H1 (cell line): ENCODE measurements at regions not wholly inside any gene's neighbourhood (a gene's known extent, or its start where the extent isn't known, plus 50 kb on each side); places are given as distances from the start of the nearest gene placed in this dataset.

Source experiments
- CTCF ChIA-PET: fragments of 300-600 bp; sonication (Branson Sonifier 250); formaldehyde crosslinking; loops from one replicate; lab custom pipeline; 2021; ENCODE audit not compliant: partially characterized antibody; lab: Charles Lee
- POLR2A ChIA-PET: fragments of 300-600 bp; sonication (Branson Sonifier 250); formaldehyde crosslinking; loops from one replicate; lab custom pipeline; 2021; ENCODE audit warnings: inconsistent platforms; ENCODE audit not compliant: partially characterized antibody; lab: Charles Lee
- DNase-seq, 2 experiments: peaks; one replicate each; pipeline versions ENCODE4 v3.0.0 to v3.0.0-alpha.2; 2010 to 2022; ENCODE audit warnings: low spot score in 2 of 2, low read depth in 1 of 2, mixed read lengths in 1 of 2
- FAIRE-seq: peaks from 2 replicates; lab custom pipeline; 2011; peaks lifted over from hg19 to GRCh38; lab: Jason Lieb, UNC
- H2AFZ ChIP-seq: 2 replicates; pipeline ENCODE4 v1.8.1; 2012; ENCODE audit warnings: low read length, inconsistent platforms
- H2AK5ac ChIP-seq: 2 replicates; pipeline ENCODE4 v1.6.1; 2013; ENCODE audit warnings: low read depth, low read length
- H2BK120ac ChIP-seq: replicated peaks from 2 replicates; pipeline ENCODE3; 2013; ENCODE audit warnings: low read depth, low read length, inconsistent platforms
- H2BK12ac ChIP-seq: 2 replicates; pipeline ENCODE4 v1.6.1; 2013; ENCODE audit warnings: low read depth, low read length
- H2BK15ac ChIP-seq: 2 replicates; pipeline ENCODE4 v1.6.1; 2013; ENCODE audit warnings: low read length
- H2BK20ac ChIP-seq: 2 replicates; pipeline ENCODE4 v1.6.1; 2013; ENCODE audit warnings: low read length
- H2BK5ac ChIP-seq: 2 replicates; pipeline ENCODE4 v1.6.1; 2013; ENCODE audit warnings: low read depth, low read length
- H3K14ac ChIP-seq: 2 replicates; pipeline ENCODE4 v1.6.1; 2013; ENCODE audit warnings: inconsistent platforms; ENCODE audit not compliant: insufficient read length
- H3K18ac ChIP-seq: 2 replicates; pipeline ENCODE4 v1.6.1; 2013; ENCODE audit warnings: low read length; ENCODE audit errors: extremely low read depth
- H3K23ac ChIP-seq: 2 replicates; pipeline ENCODE4 v1.6.1; 2013; ENCODE audit warnings: inconsistent platforms; ENCODE audit not compliant: insufficient read length
- H3K23me2 ChIP-seq: 2 replicates; pipeline ENCODE4 v1.6.1; 2013; ENCODE audit warnings: low read depth, low read length
- H3K27ac ChIP-seq: 2 replicates; pipeline ENCODE4 v1.6.1; 2011; ENCODE audit warnings: low read depth, low read length, inconsistent platforms
- H3K27me3 ChIP-seq, 4 experiments: replicated peaks in 1 of 4; 1 replicate in 1 of 4; 2 replicates in 3 of 4; pipeline versions ENCODE4 v1.6.1 to v1.8.1; 2011 to 2013; ENCODE audit warnings: low read length in 3 of 4, mild to moderate bottlenecking in 3 of 4, inconsistent platforms in 2 of 4, mixed read lengths in 2 of 4, moderate library complexity in 1 of 4; ENCODE audit not compliant: control insufficient read depth in 3 of 4, insufficient read depth in 3 of 4; ENCODE audit errors: extremely low read depth in 1 of 4
- H3K36me3 ChIP-seq, 4 experiments: 2 replicates each; pipeline versions ENCODE4 v1.6.1 to v1.8.1; 2011 to 2013; ENCODE audit warnings: mild to moderate bottlenecking in 4 of 4, low read length in 3 of 4, moderate library complexity in 2 of 4, control low read depth in 1 of 4, inconsistent platforms in 1 of 4; ENCODE audit not compliant: insufficient read depth in 4 of 4, control insufficient read depth in 2 of 4
- H3K4ac ChIP-seq: replicated peaks from 2 replicates; pipeline ENCODE3; 2013; ENCODE audit warnings: low read length, low read depth, mixed read lengths, inconsistent platforms; ENCODE audit not compliant: insufficient read length
- H3K4me1 ChIP-seq, 4 experiments: replicated peaks in 1 of 4; 1 replicate in 1 of 4; 2 replicates in 3 of 4; pipeline versions ENCODE4 v1.6.1 to v1.8.1; 2011 to 2013; ENCODE audit warnings: low read length in 3 of 4, inconsistent platforms in 2 of 4, mixed read lengths in 1 of 4; ENCODE audit not compliant: insufficient read depth in 4 of 4, control insufficient read depth in 3 of 4
- H3K4me2 ChIP-seq, 2 experiments: 2 replicates each; pipeline versions ENCODE4 v1.6.1 to v1.8.1; 2011 to 2013; ENCODE audit warnings: low read depth in 2 of 2, low read length in 2 of 2, control low read depth in 1 of 2, inconsistent platforms in 1 of 2, mild to moderate bottlenecking in 1 of 2; ENCODE audit not compliant: insufficient read depth in 1 of 2
- H3K4me3 ChIP-seq, 4 experiments: fragments of 200-600, 300-600 bp in 1 of 4; sonication (generic), shearing (Covaris generic), sonication (Bioruptor Twin) in 1 of 4; 2 replicates each; pipeline versions ENCODE4 v1.5.1 to v1.8.1; 2011 to 2016; ENCODE audit warnings: low read length in 4 of 4, low read depth in 3 of 4, control low read depth in 2 of 4, inconsistent platforms in 2 of 4, mild to moderate bottlenecking in 2 of 4, mixed read lengths in 1 of 4, moderate library complexity in 1 of 4; ENCODE audit not compliant: insufficient read depth in 2 of 4; ENCODE audit errors: extremely low read depth in 1 of 4
- H3K56ac ChIP-seq: replicated peaks from 2 replicates; pipeline ENCODE3; 2013; ENCODE audit warnings: low read depth, mild to moderate bottlenecking, mixed read lengths, low read length, inconsistent platforms; ENCODE audit not compliant: insufficient read length
- H3K79me1 ChIP-seq: 2 replicates; pipeline ENCODE4 v1.6.1; 2013; ENCODE audit warnings: low read depth, low read length, control low read depth
- H3K79me2 ChIP-seq, 2 experiments: 2 replicates each; pipeline versions ENCODE4 v1.6.1 to v1.8.1; 2012 to 2013; ENCODE audit warnings: low read length in 2 of 2, mild to moderate bottlenecking in 2 of 2, inconsistent platforms in 1 of 2; ENCODE audit not compliant: insufficient read depth in 2 of 2, control insufficient read depth in 1 of 2
- H3K9ac ChIP-seq, 4 experiments: replicated peaks in 1 of 4; 1 replicate in 1 of 4; 2 replicates in 3 of 4; pipeline versions ENCODE4 v1.6.1 to v1.8.1; 2011 to 2013; ENCODE audit warnings: low read depth in 3 of 4, low read length in 3 of 4, control low read depth in 2 of 4, mild to moderate bottlenecking in 2 of 4, moderate library complexity in 2 of 4, inconsistent platforms in 1 of 4; ENCODE audit errors: extremely low read depth in 1 of 4
- H3K9me3 ChIP-seq, 2 experiments: 2 replicates each; pipeline versions ENCODE4 v1.6.1 to v1.8.1; 2012 to 2013; ENCODE audit warnings: mild to moderate bottlenecking in 2 of 2, moderate library complexity in 2 of 2, control low read depth in 1 of 2, inconsistent platforms in 1 of 2, low read depth in 1 of 2, low read length in 1 of 2, mixed read lengths in 1 of 2; ENCODE audit not compliant: insufficient read depth in 2 of 2
- H4K20me1 ChIP-seq, 2 experiments: replicated peaks in 1 of 2; 2 replicates each; pipeline versions ENCODE3 to v1.8.1; 2011 to 2013; ENCODE audit warnings: inconsistent platforms in 2 of 2, low read length in 2 of 2, mild to moderate bottlenecking in 1 of 2; ENCODE audit not compliant: insufficient read depth in 2 of 2, control insufficient read depth in 1 of 2
- H4K5ac ChIP-seq: 2 replicates; pipeline ENCODE4 v1.6.1; 2013; ENCODE audit warnings: low read length, low read depth, mixed read lengths, inconsistent platforms; ENCODE audit not compliant: insufficient read length
- H4K8ac ChIP-seq: 2 replicates; pipeline ENCODE4 v1.8.0; 2013; ENCODE audit warnings: mild to moderate bottlenecking, moderate library complexity, low read length, inconsistent platforms; ENCODE audit not compliant: insufficient read depth; ENCODE audit errors: extremely low read depth
- H4K91ac ChIP-seq: replicated peaks from 2 replicates; pipeline ENCODE3; 2013; ENCODE audit warnings: low read length, mixed read lengths, inconsistent platforms; ENCODE audit not compliant: insufficient read length
- ATF3 ChIP-seq: IDR thresholded peaks from 2 replicates; pipeline ENCODE4 v1.6.1; 2011; ENCODE audit warnings: low read depth, mild to moderate bottlenecking, low read length; ENCODE audit not compliant: insufficient read depth
- CEBPB ChIP-seq: IDR thresholded peaks from 2 replicates; pipeline ENCODE4 v1.6.1; 2012; ENCODE audit warnings: low read depth, low read length
- POU5F1 ChIP-seq: IDR thresholded peaks from 2 replicates; pipeline ENCODE4 v1.6.1; 2011; ENCODE audit warnings: low read depth, mild to moderate bottlenecking, low read length, moderate library complexity
- SP2 ChIP-seq: IDR thresholded peaks from 2 replicates; pipeline ENCODE4 v1.6.1; 2012; ENCODE audit warnings: mild to moderate bottlenecking, low read length, inconsistent platforms
- TEAD4 ChIP-seq: IDR thresholded peaks from 2 replicates; pipeline ENCODE4 v1.6.1; 2012; ENCODE audit warnings: low read depth, low read length, inconsistent platforms, mixed read lengths
- YY1 ChIP-seq: IDR thresholded peaks from 2 replicates; pipeline ENCODE4 v1.6.1; 2011; ENCODE audit warnings: low read depth, mild to moderate bottlenecking, low read length
- ZNF274 ChIP-seq: IDR thresholded peaks from 2 replicates; pipeline ENCODE4 v1.7.0; 2012; ENCODE audit warnings: low read length, borderline replicate concordance; ENCODE audit errors: extremely low read depth
- WGBS, 2 experiments: shearing (Covaris generic) in 1 of 2; methylation state at CpG; one replicate each; pipeline versions ENCODE4 v1.1.6 to v1.1.7; 2013 to 2015; ENCODE audit warnings: low lambda C conversion rate in 2 of 2, mixed read lengths in 2 of 2, inconsistent platforms in 1 of 2, low coverage in 1 of 2, missing lambda C conversion rate in 1 of 2; ENCODE audit not compliant: insufficient replicate concordance in 2 of 2, insufficient coverage in 1 of 2, insufficient read length in 1 of 2; ENCODE audit errors: extremely low coverage in 1 of 2, missing lambda C conversion rate in 1 of 2; 5-methylcytosine and 5-hydroxymethylcytosine counted together

GRCh38 chr7:9226500-9226899, 793.1 kb downstream of the NXPH1 start:
- Histone ChIP-seq H3K27me3 (peaks cover 0 to 1% (median 0%) of the 10 kb centered on the region in 4 experiments; a peak in 1 of 7 replicates), H2AK5ac (no peak overlapping the region), H3K79me1 (no peaks in the 10 kb centered on the region), H2AFZ (no peak overlapping the region), H3K27ac (no peak overlapping the region), H2BK5ac (no peak overlapping the region), H3K36me3 (no peaks in the 10 kb centered on the region), H2BK120ac (no peak overlapping the region), H3K4ac (no peak overlapping the region), H3K79me2 (no peaks in the 10 kb centered on the region), H3K4me3 (no peak overlapping the region), H2BK15ac (no peak overlapping the region), H4K8ac (no peak overlapping the region), H3K56ac (no peak overlapping the region), H3K9me3 (no peaks in the 10 kb centered on the region), H3K23me2 (no peaks in the 10 kb centered on the region), H2BK12ac (no peak overlapping the region), H3K4me1 (no peaks in the 10 kb centered on the region; a peak in 1 of 7 replicates), H3K23ac (no peak overlapping the region), H3K9ac (no peak overlapping the region), H4K5ac (no peak overlapping the region), H4K91ac (no peak overlapping the region), H3K18ac (no peak overlapping the region), H3K14ac (no peak overlapping the region), H3K4me2 (no peak overlapping the region), H4K20me1 (no peaks in the 10 kb centered on the region), H2BK20ac (no peak overlapping the region)
- FAIRE-seq (no peak), DNase-seq (no peak)
- ChIA-PET POLR2A (no interaction called here), CTCF (interaction anchor here (1.1 kb wide), 1 partner anchor 21 kb away, joined by 3 read pairs; no protein-coding TSS in a partner anchor)
- 82% methylated on average over 4 of the region's 4 CpGs; no CpG with 5 or more reads in 1 of the 2 experiments for WGBS, 2 experiments
- TF ChIP-seq ATF3 (no peak), YY1 (no peak), ZNF274 (no peak), TEAD4 (no peak), CEBPB (no peak), POU5F1 (no peak), SP2 (no peak)
